ENCODE measurements at regions not wholly inside any gene's neighbourhood (a gene's known extent, or its start where the extent isn't known, plus 50 kb on each side); places are given as distances from the start of the nearest gene placed in this dataset.
"Not testable (repeated sequence)": the region's sequence is repeated elsewhere in the genome, so short reads cannot be mapped to it uniquely, and the experiment has no call there.

DNA sequence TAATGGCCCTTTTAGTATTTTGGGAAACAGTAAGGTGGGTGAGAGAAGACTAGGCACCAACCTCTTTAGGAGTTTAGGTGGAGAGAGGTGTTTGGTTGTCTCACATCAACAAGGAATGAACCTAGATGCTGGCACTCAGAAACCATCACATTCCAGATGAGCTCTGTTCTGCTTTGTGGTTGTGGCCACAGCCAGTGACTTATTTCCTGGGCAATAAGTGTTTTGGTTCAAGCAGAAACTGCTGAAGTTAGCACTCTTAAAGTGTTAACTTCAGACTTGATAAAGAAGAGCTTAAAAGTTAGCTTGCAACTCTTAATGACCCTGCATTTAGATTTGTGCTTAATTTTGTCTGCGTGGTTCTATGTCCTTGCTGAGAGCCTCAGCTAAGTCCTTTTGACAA is 929.2 kb downstream of the SLC4A3 start:
- no peak for DNase-seq (ENCODE audit: low spot score)

DNA sequence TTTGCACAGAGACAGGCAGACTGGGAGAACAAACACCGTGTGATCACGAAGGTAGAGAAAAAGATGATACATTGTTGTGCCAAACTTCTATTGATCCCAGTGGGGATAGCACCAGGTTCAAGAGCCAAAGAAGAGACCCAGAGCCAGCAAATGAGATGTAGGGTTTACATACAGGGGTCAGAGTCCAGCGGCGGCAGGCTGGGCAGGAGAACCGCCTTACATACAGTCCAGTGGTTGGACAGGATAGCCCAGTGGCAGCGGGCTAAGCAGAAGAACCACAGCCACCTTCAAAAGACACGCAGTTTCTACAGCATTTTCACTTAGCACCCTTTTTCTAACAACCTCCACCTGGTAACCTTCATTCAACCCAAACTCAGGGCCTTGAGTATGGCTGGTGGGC is 932.8 kb downstream of the SLC4A3 start:
- DNase-seq (ENCODE audit: low spot score) = no peak

DNA sequence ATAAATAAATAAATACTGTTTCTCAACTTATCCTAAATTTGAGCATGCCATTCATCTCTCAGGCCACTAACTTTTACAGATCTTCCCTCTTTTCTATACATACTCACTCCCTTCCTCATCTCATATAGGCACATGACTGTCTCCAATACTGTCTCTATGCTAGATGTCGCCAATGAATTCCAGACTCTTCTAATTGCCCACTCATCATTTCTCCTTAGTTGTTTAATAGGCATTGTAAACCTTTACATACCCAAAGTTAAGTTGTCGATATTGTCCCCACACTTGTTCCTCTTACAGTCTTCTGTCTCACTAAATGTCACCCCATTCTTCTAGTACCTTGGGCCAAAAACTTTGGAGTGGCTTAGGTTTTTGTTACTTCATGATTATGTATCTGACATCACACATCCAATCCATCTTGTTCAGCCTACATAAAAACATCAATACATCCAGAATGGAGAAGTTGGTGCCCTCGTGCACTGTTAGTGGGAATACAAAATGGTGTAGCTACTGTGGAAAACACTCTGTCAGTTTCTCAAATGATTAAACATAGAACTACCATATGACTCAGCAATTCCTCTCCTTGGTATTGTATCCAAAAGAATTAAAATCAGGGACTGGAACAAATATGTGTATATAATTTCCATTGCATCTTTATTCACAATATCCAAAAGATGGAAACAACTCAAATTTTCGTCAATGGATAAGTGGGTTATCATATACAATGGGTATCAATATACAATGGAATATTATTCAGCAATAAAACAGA is 935.1 kb downstream of the SLC4A3 start:
- no peak for DNase-seq (ENCODE audit: low spot score)

DNA sequence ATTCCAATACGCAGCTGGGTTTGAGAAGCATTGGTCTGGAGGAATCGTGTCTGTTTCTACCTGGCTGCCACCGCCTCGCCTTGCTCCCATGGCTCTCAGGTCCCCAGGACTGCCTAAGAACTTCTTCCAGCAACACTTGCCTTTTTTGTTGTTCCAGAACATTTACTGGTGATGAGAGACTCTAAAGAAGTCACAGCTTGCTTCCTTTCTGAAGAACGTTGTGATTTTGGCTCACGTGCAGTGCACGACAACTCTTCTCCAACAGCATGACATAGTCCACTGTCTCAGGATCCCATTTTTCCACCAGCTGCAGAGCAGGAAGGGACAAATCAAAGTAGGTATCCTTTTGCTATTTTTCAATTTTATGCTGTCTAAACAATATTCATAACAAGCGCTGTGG is 940.9 kb downstream of the SLC4A3 start:
- no peak for DNase-seq (ENCODE audit: low spot score)

DNA sequence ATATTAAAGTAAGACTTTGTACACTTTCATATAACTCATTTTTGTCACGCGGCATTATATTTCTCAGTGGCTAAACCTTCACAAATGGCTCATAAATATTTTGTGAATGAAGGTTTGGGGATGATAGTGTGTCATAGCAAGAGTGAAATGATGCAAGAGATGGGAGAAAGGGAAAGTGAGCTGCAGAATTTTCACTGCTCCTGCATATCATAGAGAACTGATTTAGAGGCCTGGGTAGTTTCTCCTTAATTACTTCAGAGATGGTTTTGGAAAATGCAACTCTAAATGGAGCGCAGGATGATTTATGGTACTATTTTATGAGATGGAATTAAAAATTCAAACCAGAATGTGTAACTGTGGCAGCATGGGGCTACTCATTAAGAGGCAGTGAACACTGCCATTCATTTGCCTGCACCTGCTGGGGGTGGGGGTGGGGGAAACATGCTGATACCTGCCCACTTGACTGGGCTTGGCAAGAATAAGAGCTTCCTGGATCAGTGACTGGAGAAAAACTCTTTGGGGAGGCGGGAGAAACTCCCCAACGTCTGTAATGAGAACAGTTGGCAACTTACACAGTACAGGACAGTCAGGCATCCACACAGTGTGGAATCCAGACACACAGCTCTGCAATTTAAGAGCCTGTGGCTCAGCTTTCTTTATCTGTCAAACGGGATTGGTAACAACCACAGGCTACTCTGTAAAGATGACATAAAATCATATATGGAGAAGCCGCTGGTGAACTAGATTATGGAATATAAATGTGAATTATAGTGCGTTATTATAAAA is 941.9 kb downstream of the SLC4A3 start:
- DNase-seq (ENCODE audit: low spot score) = no peak

DNA sequence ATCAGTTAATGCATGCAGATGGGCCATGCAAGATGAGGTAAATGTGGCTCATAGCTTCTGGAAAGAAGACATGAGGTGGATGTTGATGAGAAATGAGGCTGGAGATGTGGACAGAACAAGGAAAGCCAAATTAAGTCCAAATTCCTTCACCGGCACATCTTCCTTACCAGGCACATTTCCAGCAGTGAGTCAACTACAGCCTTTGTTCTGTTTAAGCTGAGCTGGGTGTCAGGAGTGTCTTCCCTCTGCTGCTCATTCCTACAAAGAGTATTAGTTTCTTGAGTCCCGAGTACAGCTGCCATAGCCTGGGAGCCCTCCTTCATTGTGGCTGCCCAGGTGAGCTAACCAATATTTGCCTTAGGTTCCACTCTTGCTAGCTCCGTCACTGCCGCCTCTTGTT is 945.0 kb downstream of the SLC4A3 start:
- no peak for DNase-seq (ENCODE audit: low spot score)

DNA sequence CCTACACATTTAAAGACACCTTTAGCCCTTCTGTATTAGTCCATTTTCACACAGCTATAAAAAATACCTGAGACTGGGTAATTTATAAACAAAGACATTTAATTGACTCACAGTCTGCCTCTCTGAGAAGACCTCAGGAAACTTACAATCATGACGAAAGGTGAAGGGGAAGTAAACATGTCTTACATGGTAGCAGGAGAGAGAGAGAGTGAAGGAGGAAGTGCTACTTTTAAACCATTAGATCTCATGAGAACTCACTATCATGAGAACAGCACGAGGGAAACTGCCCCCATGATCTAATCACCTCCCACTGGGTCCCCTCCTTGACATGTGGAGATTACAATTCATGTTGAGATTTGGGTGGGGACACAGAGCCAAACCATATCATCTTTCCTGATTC is 946.6 kb downstream of the SLC4A3 start:
- no peak for DNase-seq (ENCODE audit: low spot score)

DNA sequence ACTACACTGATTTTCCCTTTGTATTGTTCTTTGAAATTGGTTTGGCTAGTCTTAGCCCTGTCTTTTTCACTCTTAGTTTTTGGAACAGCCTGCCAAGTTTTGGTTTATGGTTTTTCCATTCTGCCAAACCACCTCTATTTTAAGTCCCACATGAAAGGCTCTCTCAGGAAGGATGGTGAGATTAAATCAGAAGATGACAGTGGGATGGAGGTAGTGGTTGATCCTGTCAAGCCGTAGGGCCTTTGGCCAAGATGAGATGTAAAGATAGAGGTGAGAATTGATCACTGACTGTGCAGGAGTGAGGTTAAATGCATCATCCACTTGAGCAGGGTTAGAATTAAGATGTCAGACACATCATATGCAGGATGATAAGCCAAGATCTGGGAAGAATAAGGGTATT is 948.5 kb downstream of the SLC4A3 start:
- no peak for DNase-seq (ENCODE audit: low spot score)

DNA sequence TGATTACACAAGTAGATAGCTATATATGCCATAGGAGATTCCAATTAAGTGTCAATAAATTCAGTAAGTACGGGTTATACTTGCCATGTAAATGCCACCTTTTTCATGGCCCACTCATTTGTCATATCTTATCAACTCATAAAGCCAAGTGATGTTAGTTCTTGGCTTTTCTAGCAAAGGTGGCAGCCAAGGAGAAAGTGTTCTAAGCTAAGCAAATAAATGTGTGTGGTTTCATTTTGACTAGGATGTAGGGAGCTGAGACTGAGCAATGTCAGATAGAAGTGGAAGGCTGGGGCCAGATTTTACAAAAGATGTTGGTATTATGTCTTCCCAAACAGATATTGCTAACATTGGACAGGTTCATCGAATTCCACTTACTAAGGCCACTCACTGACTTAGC is 952.0 kb downstream of the SLC4A3 start:
- DNase-seq (ENCODE audit: low spot score) = no peak

DNA sequence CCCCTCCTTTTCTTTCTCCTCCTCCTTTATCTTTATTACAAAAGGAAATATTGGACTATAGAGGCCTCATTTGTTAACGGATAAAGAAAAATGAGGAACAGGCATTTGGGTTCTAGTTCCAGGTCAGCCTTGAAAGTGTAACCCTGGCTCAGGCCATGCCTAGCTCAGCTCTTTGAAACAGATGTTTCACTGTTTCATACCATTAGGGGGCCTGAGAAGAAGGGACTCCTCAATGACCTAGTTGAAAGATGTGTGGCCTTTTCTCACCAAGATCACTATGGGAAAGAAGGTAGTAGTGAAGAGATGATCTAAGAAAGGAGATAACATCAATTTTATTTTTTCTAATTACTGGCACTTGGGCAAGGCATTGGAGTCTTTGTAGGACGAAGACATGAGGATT is 952.7 kb downstream of the SLC4A3 start:
- DNase-seq (ENCODE audit: low spot score) = no peak

DNA sequence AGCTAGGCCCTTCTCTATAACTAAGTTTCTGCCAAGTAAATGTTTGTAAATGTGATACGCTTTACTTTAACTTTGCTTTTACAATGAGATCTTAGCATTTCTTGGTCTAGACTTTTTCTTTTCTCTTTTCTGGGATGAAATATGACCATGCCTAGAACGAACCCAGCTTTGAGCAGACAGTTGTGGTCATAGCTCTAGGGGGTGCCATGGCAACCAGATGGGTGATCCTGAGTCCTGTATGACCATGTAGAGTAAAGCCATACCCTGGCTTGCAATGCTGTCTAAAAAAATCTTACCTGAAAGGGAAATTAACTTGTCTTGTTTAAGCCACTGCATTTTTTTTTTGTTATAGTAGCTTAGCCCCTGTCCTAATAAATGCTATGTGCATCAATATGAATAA is 956.3 kb downstream of the SLC4A3 start:
- DNase-seq (ENCODE audit: low spot score) = no peak

DNA sequence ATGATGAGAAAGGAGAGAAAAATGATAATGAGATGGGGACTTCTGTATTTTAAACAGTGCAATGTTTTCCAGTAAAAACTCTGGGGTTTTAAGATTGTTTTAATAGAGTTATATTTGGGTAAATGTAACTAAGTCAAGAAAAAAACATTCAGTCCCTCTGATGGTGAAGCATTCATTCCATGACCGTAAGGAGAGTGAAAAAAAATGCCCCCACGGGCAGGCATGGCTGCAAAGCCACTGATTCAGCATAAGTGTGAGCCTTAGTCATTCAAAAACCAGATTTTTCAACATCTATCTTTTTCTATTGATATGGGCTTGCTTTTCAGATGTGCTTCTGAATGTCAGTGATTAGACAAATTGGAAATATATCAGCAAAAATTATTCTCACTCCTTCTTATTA is 957.8 kb downstream of the SLC4A3 start:
- DNase-seq (ENCODE audit: low spot score) = no peak

DNA sequence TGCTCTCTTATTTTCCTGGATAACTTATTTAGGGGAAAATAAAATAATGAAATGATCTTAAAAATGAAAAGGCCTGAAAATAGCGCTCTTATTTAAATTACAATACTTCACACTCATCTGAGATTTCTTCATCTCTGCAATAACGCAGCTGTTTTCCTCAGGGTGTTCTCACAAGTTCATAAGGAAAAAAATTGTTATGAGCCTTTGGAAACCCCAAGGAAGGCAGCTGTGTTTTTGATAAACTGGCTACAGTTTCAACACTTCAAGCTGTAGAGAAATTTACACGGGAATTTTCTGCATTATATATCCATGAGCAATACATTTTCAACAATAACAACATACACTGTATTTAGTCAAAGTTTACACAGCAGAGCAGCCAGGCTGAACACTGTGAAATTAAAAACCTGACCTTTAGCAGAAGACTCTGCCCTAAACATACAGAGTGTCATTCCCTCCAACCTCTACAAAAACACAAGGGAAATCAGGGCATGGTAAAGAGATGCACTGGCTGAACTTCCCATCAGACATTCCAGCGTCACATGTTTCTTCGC is 959.6 kb downstream of the SLC4A3 start:
- no peak for DNase-seq (ENCODE audit: low spot score)

DNA sequence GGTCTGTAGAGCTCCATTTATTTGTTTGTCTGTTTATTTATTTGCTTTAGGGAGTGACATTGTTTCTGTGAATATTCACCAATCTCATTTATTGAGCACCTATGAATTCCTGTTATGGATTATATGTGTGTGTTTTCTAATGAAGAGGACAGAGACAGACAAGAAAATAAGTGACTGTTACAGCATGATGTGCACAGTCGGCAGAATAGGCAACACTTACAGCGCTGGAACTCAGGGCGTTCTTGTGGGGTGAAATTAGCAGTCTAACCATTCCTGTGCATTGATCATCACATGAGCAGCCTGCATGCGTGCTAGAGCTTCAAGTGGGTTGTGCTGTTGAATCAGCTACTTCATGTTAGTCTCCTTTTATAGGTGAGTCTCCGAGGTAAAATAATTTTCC is 960.7 kb downstream of the SLC4A3 start:
- no peak for DNase-seq (ENCODE audit: low spot score)

DNA sequence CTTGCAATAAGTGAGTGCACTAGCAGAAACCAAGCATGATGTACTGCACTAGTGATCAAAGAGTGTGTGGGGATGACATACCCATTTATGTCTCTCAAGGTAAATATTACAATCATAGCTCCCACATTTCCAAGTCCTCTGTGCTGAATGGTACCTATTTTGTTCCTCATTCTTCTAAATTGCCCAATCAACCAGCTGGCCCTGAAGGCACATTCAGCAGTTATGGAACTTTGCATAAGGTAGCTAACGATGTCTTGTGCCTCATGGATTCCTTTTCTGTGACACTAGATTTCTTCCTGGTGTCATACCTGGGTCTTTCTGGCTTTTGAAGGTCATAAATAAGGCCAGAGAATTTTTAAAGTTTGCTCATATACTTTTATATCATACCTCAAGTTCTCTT is 963.0 kb downstream of the SLC4A3 start:
- no peak for DNase-seq (ENCODE audit: low spot score)

DNA sequence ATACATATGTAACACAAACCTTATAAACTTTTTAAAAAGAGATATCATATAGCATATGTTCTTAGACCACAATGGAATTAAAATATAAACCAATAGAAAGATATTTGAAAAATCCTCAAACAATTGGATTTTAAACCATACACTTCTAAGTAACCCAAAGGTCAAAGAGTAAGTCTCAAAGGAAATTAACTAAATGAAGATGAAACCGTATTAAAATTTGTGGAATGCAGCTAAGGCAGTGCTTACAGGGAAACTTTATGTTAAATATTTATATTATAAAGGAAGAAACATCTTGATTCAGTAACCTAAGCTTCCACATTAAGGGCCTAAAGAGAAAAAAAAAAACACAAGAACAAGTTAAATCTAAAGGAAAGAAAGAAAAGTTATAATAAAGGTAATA is 966.1 kb downstream of the SLC4A3 start:
- no peak for DNase-seq (ENCODE audit: low spot score)

DNA sequence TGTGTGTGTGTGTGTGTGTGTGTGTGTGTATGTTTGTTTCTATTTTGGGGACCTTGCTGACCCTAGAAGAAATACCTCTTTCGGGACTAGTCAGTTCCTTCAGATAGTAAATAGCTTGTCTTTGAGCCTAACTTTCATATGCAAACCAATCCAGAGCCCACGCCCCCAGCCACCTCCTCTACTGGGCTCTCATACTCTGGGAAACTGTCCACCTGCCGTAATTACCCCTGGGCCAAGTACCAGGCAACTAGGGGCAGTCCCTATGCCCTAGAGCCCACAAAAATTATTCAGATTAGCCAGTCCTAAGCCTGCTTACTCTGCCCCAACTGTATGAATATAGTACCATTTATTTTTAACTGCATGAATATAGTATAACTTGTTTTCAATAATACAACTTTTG is 970.4 kb downstream of the EPHA4 start:
- no peak for DNase-seq (ENCODE audit: low spot score)

DNA sequence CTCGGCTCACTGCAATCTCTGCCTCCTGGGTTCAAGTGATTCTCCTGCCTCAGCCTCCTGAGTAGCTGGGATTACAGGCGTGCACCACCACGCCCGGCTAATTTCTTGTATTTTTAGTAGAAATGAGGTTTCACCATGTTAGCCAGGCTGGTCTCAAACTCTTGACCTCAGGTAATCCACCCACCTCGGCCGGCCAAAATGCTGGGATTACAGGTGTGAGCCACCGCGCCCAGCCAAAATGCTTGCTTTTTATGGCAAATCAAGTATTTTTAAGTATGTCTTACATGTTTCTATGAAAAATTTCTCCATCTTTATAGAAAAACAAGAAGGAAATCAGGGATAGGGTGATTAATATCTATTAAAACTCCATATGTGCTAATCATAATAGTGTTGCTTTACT is 959.1 kb downstream of the EPHA4 start:
- DNase-seq (ENCODE audit: low spot score) = not testable (repeated sequence)

DNA sequence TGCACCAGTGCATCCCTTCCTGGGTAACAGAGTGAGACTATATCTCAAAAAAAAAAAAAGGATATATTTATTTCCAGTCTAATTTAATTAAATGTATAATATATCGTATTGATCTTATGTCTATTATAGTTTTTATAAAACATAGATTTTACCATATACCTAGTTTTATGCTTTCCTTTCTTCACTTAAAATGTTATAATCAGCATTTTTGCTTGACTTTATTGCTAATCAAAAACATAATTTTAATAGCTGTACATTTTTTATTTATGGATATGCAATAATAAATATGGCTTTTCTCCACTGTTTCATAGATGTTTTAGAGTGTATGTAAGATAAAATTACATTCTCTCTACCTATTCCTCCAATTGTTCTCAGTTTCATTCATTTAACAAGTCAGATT is 958.0 kb downstream of the EPHA4 start:
- DNase-seq (ENCODE audit: low spot score) = no peak

DNA sequence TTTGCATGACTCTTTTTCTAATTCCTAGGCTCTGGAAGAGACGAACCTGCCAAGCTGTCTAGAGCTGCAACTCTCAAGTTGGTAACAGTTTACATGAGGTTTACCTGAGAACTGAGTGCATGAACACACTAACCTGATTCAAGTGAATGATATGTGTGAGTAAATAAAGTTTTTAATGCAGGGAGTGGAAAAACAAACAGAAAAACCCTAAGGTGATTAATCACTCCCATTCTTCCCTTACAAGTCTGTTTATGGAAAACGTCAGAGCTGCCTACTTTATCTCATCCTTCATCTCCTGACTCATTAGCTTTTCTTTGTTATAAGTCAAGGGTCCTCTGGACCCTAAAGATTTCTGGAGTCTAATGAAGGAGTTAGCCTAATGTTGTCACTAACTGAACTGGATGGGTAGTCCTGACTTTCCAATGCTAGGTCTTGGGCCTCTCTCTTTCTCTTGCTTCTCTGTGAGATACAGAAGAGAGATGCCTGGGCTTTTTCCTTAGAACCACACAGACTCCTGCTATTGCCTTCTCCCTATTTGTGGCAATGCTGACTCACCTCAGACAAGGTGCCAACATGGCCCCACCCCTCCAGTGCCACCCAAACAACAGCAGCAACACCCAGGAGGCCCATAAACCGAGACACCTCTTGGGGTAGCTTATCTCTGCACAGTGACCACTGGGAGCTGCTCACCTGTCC is 952.4 kb downstream of the EPHA4 start:
- no peak for DNase-seq (ENCODE audit: low spot score)

DNA sequence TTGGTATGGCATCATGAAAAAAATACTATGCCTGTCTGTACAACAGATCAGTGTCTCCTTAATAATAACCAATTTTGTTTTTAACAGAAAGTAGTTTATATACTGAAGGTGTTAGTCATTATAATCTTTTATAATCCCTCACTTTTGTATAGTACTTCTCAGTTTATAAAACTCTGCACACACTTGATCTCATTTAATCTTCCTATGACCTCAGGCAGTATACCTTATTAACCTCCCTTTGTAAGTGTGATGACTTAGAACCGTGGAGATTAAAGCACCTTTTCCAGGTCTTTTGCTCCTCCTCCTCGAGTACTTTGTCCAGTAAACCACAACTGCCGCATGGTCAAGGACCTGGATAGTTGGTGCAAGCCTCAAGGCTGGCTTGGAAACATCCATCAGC is 945.5 kb downstream of the EPHA4 start:
- DNase-seq (ENCODE audit: low spot score) = no peak

DNA sequence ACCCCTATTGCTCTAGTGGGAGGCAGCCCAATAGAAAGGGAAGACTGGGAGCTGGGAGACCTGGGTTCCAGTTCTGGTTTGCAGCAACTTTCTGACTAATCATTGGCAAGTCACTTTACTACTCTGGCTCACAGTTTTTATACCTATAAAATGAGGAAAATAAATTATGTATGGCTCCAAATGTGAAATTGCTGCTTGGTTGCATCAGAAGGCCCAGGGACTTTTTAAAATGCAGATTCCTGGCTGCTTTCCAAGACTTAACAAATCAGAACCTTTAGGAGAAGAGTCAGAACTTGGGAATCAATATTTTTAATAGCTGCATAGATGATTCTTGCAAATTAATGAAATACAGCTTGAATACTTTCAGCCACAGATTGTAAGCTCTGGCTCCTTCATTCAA is 943.9 kb downstream of the EPHA4 start:
- DNase-seq (ENCODE audit: low spot score) = no peak

DNA sequence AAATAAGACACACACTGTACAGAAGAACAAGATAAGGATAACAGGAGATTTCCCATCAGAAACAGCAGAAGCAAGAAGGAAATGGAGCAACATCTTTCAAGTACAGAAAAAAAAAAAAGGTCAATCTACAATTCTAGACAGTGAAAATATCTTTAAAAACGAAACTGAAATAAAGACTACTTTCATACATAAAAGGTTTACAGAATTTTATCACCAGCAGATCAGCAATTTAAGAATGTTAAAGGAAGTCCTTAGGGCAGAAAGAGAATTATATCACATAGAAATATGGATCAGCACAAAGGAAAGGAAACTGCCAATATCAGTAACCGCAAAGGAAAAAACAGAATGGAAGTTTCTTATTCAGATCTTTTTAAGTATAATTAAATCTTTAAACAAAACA is 931.0 kb downstream of the EPHA4 start:
- DNase-seq (ENCODE audit: low spot score) = no peak

Data from putamen (tissue), 1 donor.